GM23338 (cell line): ENCODE measurements at regions not wholly inside any gene's neighbourhood (a gene's known extent, or its start where the extent isn't known, plus 50 kb on each side); places are given as distances from the start of the nearest gene placed in this dataset.

Experiments used
- ATAC-seq: fragments of 200-7000 bp; cut with Tn5 transposase; 3 replicates; pipeline ENCODE4 v1.9.1; 2020
- DNase-seq: peaks from one replicate; pipeline ENCODE4 v3.0.0-alpha.2; 2015; ENCODE audit warnings: low spot score
- H2AFZ ChIP-seq: fragments of 200-600 bp; sonication (generic); 2 replicates; pipeline ENCODE4 v1.8.0; 2016; ENCODE audit warnings: antibody characterized with exemption, mild to moderate bottlenecking, moderate library complexity
- H3F3A ChIP-seq: fragments of 200-600 bp; sonication (generic); replicated peaks from 2 replicates; pipeline ENCODE4 v1.8.0; 2017; ENCODE audit warnings: antibody characterized with exemption, mixed run types, low read depth
- H3K27ac ChIP-seq: fragments of 200-600 bp; sonication (generic); 2 replicates; pipeline ENCODE4 v1.6.1; 2016; ENCODE audit warnings: low read depth
- H3K27me3 ChIP-seq: fragments of 200-600 bp; sonication (generic); 2 replicates; pipeline ENCODE4 v1.8.0; 2016; ENCODE audit warnings: mild to moderate bottlenecking, mixed run types, moderate library complexity; ENCODE audit not compliant: insufficient read depth
- H3K36me3 ChIP-seq: fragments of 200-600 bp; sonication (generic); 2 replicates; pipeline ENCODE4 v1.8.0; 2016; ENCODE audit warnings: mild to moderate bottlenecking; ENCODE audit not compliant: insufficient read depth
- H3K4me1 ChIP-seq: fragments of 200-600 bp; sonication (generic); 2 replicates; pipeline ENCODE4 v1.8.0; 2016; ENCODE audit warnings: mild to moderate bottlenecking, moderate library complexity; ENCODE audit not compliant: insufficient read depth
- H3K4me2 ChIP-seq: fragments of 200-600 bp; sonication (generic); 2 replicates; pipeline ENCODE4 v1.7.1; 2017; ENCODE audit warnings: mixed run types
- H3K4me3 ChIP-seq: fragments of 200-600 bp; sonication (generic); 2 replicates; pipeline ENCODE4 v1.6.1; 2016; ENCODE audit warnings: mixed run types
- H3K79me2 ChIP-seq: fragments of 200-600 bp; sonication (generic); replicated peaks from 2 replicates; pipeline ENCODE4 v1.8.0; 2017; ENCODE audit warnings: mild to moderate bottlenecking; ENCODE audit not compliant: insufficient read depth
- H3K9me2 ChIP-seq: fragments of 200-600 bp; sonication (generic); 2 replicates; pipeline ENCODE4 v1.8.0; 2017; ENCODE audit not compliant: insufficient read depth
- H4K20me1 ChIP-seq: fragments of 200-600 bp; sonication (generic); replicated peaks from 2 replicates; pipeline ENCODE4 v1.8.0; 2017; ENCODE audit warnings: mild to moderate bottlenecking; ENCODE audit not compliant: insufficient read depth
- H3K27ac Mint-ChIP-seq: 2 replicates; pipeline ENCODE4 v1.8.0; 2020; ENCODE audit warnings: inconsistent platforms, mild to moderate bottlenecking, moderate library complexity, mixed read lengths
- H3K27me3 Mint-ChIP-seq: 3 replicates; pipeline ENCODE4 v1.8.0; 2022; ENCODE audit warnings: low read depth, mild to moderate bottlenecking, moderate library complexity, mixed read lengths, inconsistent platforms; ENCODE audit not compliant: insufficient read depth, poor library complexity
- H3K36me3 Mint-ChIP-seq: 3 replicates; pipeline ENCODE4 v1.8.0; 2021; ENCODE audit warnings: low read depth, mild to moderate bottlenecking, inconsistent platforms, moderate library complexity, mixed read lengths
- H3K4me1 Mint-ChIP-seq: 3 replicates; pipeline ENCODE4 v1.8.0; 2020; ENCODE audit warnings: mild to moderate bottlenecking, inconsistent platforms, mixed read lengths
- H3K4me3 Mint-ChIP-seq: 3 replicates; pipeline ENCODE4 v1.8.0; 2021; ENCODE audit warnings: moderate library complexity, mild to moderate bottlenecking, inconsistent platforms, mixed read lengths
- H3K9me3 Mint-ChIP-seq: 3 replicates; pipeline ENCODE4 v1.8.0; 2020; ENCODE audit warnings: moderate library complexity, mild to moderate bottlenecking, inconsistent platforms, mixed read lengths
- CREB1 ChIP-seq: fragments of 250-450 bp; sonication (Bioruptor Pico); IDR thresholded peaks from 2 replicates; pipeline ENCODE4 v1.5.0; 2020; ENCODE audit warnings: low read depth, mild to moderate bottlenecking, moderate library complexity
- ETS1 ChIP-seq: IDR thresholded peaks from 2 replicates; pipeline ENCODE4 v1.6.1; 2016; ENCODE audit warnings: antibody characterized with exemption
- EZH2 ChIP-seq: fragments of 200-600 bp; sonication (generic); IDR thresholded peaks from one replicate; pipeline ENCODE4 v1.8.0; 2017; ENCODE audit warnings: antibody characterized with exemption, mild to moderate bottlenecking, low read depth; ENCODE audit not compliant: unreplicated experiment
- EZH2phosphoT487 ChIP-seq: fragments of 200-600 bp; sonication (generic); IDR thresholded peaks from one replicate; pipeline ENCODE4 v1.8.1; 2018; ENCODE audit warnings: antibody characterized with exemption; ENCODE audit not compliant: unreplicated experiment
- STAT1 ChIP-seq: IDR thresholded peaks from one replicate; pipeline ENCODE4 v1.6.1; 2016; ENCODE audit warnings: antibody characterized with exemption; ENCODE audit not compliant: unreplicated experiment
- ZNF331 ChIP-seq: fragments of 250-450 bp; sonication (Bioruptor Pico); IDR thresholded peaks from 2 replicates; pipeline ENCODE4 v1.5.0; 2020; ENCODE audit warnings: low read depth, mild to moderate bottlenecking, moderate library complexity
- ZNF462 ChIP-seq: fragments of 250-450 bp; sonication (Bioruptor Pico); IDR thresholded peaks from 2 replicates; pipeline ENCODE4 v1.5.0; 2020; ENCODE audit warnings: mild to moderate bottlenecking, moderate library complexity

GRCh38 chr12:19692566-19692965 lies 253.3 kb downstream of the AEBP2 start (continued):
- TF ChIP-seq ZNF462 (CRISPR knock-in tag): no peak
- no peak for TF ChIP-seq EZH2
- TF ChIP-seq ZNF331 (CRISPR knock-in tag): no peak
- no peak for TF ChIP-seq STAT1
- no peak for TF ChIP-seq ETS1
- no peak for TF ChIP-seq EZH2phosphoT487

GRCh38 chr12:19694627-19695026 lies 255.3 kb downstream of the AEBP2 start:
- no peaks in the 10 kb centered on the region for H3K4me1 Mint-ChIP-seq
- Histone ChIP-seq H3K4me2 (no peak overlapping the region), H3K79me2 (no peaks in the 10 kb centered on the region), H3K4me3 (no peak overlapping the region), H3K36me3 (no peaks in the 10 kb centered on the region), H2AFZ (no peak overlapping the region), H3K9me2 (0 out of 2 replicates have a peak, but pooled peaks cover 5% of the 10 kb centered on the region), H3F3A (no peaks in the 10 kb centered on the region), H3K27ac (no peak overlapping the region), H4K20me1 (no peaks in the 10 kb centered on the region), H3K27me3 (no peaks in the 10 kb centered on the region), H3K4me1 (no peaks in the 10 kb centered on the region)
- no peaks in the 10 kb centered on the region for H3K27me3 Mint-ChIP-seq
- no peaks in the 10 kb centered on the region for H3K36me3 Mint-ChIP-seq
- no peaks in the 10 kb centered on the region for H3K9me3 Mint-ChIP-seq
- no peak for DNase-seq
- no peak overlapping the region for H3K27ac Mint-ChIP-seq
- no peak for ATAC-seq
- TF ChIP-seq CREB1 (CRISPR knock-in tag): no peak
- TF ChIP-seq ZNF462 (CRISPR knock-in tag): no peak
- H3K4me3 Mint-ChIP-seq: no peak overlapping the region
